ENCODE measurements at regions not wholly inside any gene's neighbourhood (a gene's known extent, or its start where the extent isn't known, plus 50 kb on each side); places are given as distances from the start of the nearest gene placed in this dataset.

GRCh38 chr3:69647081-69647480 is 92.2 kb upstream of the MITF start (continued):
- TF ChIP-seq E4F1 (IDR thresholded peaks at IDR 0.05; ENCODE audit: borderline replicate concordance, partially characterized antibody) (no peak), ZBED1 (IDR thresholded peaks at IDR 0.05; ENCODE audit: borderline replicate concordance) (no peak), NR2C2 (IDR thresholded peaks at IDR 0.05; ENCODE audit: borderline replicate concordance, control insufficient read depth, insufficient read length, low read depth) (no peak)

- 31% methylated on average over 14 of the region's 14 CpGs for WGBS (ENCODE audit: insufficient coverage, insufficient replicate concordance, low lambda C conversion rate, missing lambda C conversion rate)
- TF ChIP-seq ETV6 (conservative IDR thresholded peaks at IDR 0.05 in 1 of 2, IDR thresholded peaks at IDR 0.05 in 1 of 2; ENCODE audit: borderline replicate concordance in 1 of 2, low read depth in 1 of 2) (no peak), STAT1 (conservative IDR thresholded peaks at IDR 0.05) (no peak)
- ChIA-PET SMC1A (ENCODE audit: uncharacterized antibody, unreplicated experiment) (no interaction called here), RAD21 (ENCODE audit: unreplicated experiment) (no interaction called here), POLR2A (no interaction called here), CTCF (interaction anchor here (1.1 to 1.7 kb wide), 2 partner anchors 25 to 68 kb away, joined by 3 to 4 read pairs; no protein-coding TSS in a partner anchor)
- H3K36me3 ChIP-seq (ENCODE audit: control insufficient read depth in 2 of 2, insufficient read depth in 2 of 2, low read length in 1 of 2), result no peaks in the 10 kb centered on the region
- H3K27me3 ChIP-seq (replicated peaks in 1 of 2; ENCODE audit: control insufficient read depth in 2 of 2, insufficient read depth in 2 of 2, low read length in 1 of 2), result no peaks in the 10 kb centered on the region
- FAIRE-seq (no peak), DNase-seq (ENCODE audit: low read depth, low spot score) (no peak), ATAC-seq (no peak)
- no peaks in the 10 kb centered on the region for H3K4me1 ChIP-seq (ENCODE audit: control insufficient read depth, insufficient read depth, low read length)
- in situ Hi-C loops (cut with MboI) (no loop called here), intact Hi-C loops (cut with micrococcal nuclease; ENCODE audit: unreplicated experiment) (no loop called here)
- no peak overlapping the region for H3K27ac ChIP-seq (ENCODE audit: control insufficient read depth, insufficient read depth)
- H3K9me3 ChIP-seq (replicated peaks; ENCODE audit: control insufficient read depth, insufficient read depth, low read length), result no peaks in the 10 kb centered on the region
- no TSS peak for BruUV-seq (replicated peaks)
- H3K4me3 ChIP-seq, result no peak overlapping the region
- no peaks in the 10 kb centered on the region for H3K79me2 ChIP-seq (ENCODE audit: control insufficient read depth, insufficient read depth, low read length)
- no peak overlapping the region for H3K9ac ChIP-seq (ENCODE audit: control insufficient read depth, insufficient read depth, low read length)
- no peak overlapping the region for H3K4me2 ChIP-seq (ENCODE audit: control insufficient read depth, insufficient read depth)
- H2AFZ ChIP-seq (ENCODE audit: control insufficient read depth, low read depth, low read length), result no peak overlapping the region
- no peaks in the 10 kb centered on the region for H4K20me1 ChIP-seq (ENCODE audit: control insufficient read depth, insufficient read depth)
Observed at GRCh38 chr3:69646287-69647067, 92.8 kb upstream of the MITF start.
